Limb (tissue), 2 donors: ENCODE measurements at regions not wholly inside any gene's neighbourhood (a gene's known extent, or its start where the extent isn't known, plus 50 kb on each side); places are given as distances from the start of the nearest gene placed in this dataset.
A peak's percentile ranks its signal among the peaks of the same experiment; 100 is the strongest.

Source experiments
- DNase-seq, 2 donors: peaks; one replicate each; pipeline ENCODE4 v3.0.0-alpha.2; 2016; ENCODE audit errors: extremely low spot score in 2 of 2

DNA sequence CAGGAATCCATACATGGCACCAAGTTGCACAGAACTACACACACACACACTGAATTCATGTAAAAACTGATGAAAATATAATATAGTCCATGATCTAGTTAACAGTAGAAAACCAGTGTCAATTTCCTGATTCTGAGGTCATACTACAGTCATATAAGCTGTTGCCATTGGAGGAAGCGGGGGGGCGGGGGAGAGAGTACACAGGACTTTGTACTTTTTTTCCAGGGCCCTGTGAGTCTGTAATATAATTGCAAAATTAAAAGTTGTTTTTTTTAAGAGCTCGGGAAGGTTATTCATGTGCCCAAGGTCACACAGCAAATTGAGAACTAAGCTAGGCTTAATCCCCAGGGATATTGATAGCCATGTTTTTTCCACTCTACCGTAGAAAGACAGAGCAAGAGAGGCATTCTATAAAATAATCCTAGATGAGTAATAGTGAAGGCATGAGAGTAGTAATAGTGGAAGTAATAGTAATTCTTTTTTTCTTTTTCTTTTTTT, 312.3 kb downstream of the MN1 start:
- DNase-seq = no peak

- no peak for DNase-seq
Observed at GRCh38 chr22:27490080-27490479, 311.5 kb downstream of the MN1 start.

DNA sequence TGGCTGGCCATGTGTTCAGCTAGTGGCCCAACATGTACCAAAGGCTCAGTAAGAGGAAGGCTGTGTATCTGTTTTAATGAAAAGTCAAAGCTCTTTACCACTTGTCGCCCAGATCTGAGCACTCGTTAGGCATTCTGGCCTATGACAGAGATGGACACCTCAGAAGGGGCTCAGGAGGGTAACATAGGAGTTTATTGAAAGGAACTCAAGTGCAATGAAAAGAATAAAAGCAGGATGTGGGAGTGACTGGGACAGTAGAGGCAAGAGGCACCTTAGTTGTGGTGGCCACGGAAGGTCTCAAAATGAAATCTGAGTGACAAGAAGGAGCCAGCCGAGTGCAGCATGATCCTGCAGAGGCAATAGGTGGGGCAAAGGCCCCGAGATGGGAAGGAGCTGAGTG, 309.7 kb downstream of the MN1 start:
- no peak for DNase-seq

- no peak for DNase-seq
Observed at GRCh38 chr22:27492566-27493201, 308.9 kb downstream of the MN1 start.

DNA sequence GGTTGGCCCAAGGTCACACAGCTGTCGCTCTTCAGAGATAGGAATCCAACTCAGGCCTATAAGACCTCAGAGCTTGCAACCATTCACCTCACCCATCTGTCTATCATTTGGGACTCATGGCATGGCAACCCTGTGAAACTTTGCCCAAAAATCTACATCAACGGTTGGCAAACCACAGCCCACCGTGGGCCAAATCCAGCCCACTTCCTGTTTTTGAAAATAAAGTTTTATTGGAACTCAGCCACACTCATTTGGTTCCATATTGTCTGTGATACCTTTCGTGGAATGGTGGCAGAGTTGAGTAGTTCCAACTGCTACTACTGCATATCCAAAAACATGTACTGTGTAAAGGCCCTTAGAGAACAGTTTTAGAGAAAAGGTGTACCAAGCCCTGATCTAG, 307.8 kb downstream of the MN1 start:
- no peak for DNase-seq

- DNase-seq = no peak
Observed at GRCh38 chr22:27494785-27495184, 306.8 kb downstream of the MN1 start.

DNA sequence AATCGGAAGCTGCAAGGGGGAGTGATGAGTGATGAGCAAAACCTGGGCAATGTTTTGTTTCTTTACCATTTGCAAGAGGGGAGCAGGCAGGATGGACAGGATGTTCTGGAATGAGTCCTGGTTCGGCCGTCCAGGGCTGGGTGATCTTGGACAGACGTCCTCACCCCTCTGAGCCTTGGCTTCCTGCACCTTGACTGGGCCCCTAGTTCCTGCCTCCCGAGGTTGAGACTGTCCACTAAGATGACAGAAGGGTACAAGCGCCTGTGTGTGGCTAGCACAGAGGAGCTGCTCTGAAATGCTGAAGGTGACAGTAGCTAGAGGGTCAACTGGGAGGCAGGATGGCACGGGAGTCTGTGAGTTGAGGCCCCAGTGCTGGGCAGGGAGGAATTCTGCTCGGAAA, 306.2 kb downstream of the MN1 start:
- DNase-seq = no peak

DNA sequence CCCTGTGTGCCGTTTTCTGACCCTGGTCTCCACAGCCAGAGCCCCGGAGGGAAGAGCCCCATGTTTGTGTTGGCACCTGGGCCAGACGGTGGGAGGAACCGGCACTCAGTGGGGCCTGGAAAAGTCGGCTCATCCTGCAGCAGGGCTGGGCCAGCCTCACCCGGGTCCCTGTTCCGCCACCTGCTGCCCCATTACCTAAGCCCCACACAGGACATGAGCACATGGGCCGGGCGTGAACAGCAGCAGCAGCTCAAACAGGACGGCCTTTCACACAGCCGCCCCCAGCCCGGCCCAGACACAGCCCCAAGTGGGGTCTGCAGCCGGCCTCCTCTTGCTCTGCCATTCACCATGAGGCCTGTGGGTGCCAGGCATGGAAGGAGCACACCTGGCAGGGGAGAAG, 302.4 kb downstream of the MN1 start:
- DNase-seq = peak in 1 of 2 donors; percentile 55

- no peak for DNase-seq
Observed at GRCh38 chr22:27501191-27501936, 300.2 kb downstream of the MN1 start.

DNA sequence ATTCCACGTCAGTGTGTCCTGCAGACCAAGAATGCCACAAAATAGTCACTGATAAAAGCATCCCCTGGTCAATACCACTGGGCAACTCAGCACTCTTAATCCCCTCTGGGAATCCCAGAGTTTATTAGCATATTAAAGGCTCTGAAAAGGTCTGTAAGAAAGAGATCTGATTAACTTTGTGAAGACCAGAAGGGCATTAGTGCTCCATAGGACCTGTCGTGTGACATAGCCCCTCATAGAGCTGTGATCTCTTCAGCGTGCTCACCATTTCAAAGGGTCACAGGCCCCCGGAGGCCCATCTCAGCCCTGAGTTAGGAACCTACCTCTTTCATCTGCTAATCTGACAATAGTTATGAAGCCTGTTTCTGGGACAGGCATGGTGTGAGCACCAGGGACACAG, 299.2 kb downstream of the MN1 start:
- no peak for DNase-seq

GRCh38 chr22:27504360-27505253, 296.9 kb downstream of the MN1 start:
- DNase-seq = no peak

- no peak for DNase-seq
Observed at GRCh38 chr22:27507111-27507611, 294.4 kb downstream of the MN1 start.

GRCh38 chr22:27507935-27508526, 293.5 kb downstream of the MN1 start:
- DNase-seq = no peak

- DNase-seq = no peak
Observed at GRCh38 chr22:27509132-27509920, 292.2 kb downstream of the MN1 start.

DNA sequence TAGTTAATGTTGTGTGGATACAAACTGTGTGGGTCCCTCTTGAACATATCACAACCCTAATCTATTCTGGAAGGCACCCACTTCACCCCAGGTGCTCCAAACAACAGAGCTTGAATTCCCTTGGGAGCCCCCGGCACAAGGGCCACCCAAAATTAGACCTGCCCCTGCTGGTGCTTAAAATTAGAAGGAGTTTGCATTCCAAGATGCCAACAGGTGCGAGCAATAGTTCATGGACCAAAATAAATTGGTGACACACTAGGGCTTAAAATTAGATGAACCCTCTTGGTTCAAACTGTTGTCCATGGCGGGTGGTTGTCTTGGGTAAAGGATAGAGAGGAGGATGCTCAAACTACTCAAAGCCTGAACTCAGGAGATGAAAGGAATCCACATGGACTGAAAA, 291.5 kb downstream of the MN1 start:
- DNase-seq = no peak

- peak; percentile 79 to 83 for DNase-seq
Observed at GRCh38 chr22:27512283-27512761, 289.2 kb downstream of the MN1 start.

- DNase-seq = no peak
Observed at GRCh38 chr22:27513021-27513420, 288.5 kb downstream of the MN1 start.

- DNase-seq = peak in 1 of 2 donors; percentile 46
Observed at GRCh38 chr22:27514601-27515523, 286.7 kb downstream of the MN1 start.
